ENCODE measurements at regions not wholly inside any gene's neighbourhood (a gene's known extent, or its start where the extent isn't known, plus 50 kb on each side); places are given as distances from the start of the nearest gene placed in this dataset.

- no peak for TF ChIP-seq ZNF784 (CRISPR knock-in tag; IDR thresholded peaks at IDR 0.05; ENCODE audit: borderline replicate concordance)
- TF ChIP-seq RARA (CRISPR knock-in tag; IDR thresholded peaks at IDR 0.05) = peak; percentile 31; the same call in 1 of the 2 replicates
- TF ChIP-seq MAX (IDR thresholded peaks at IDR 0.05) = peak; percentile 32; the same call in 1 of the 2 replicates
- no peak for TF ChIP-seq FOXA1 (IDR thresholded peaks at IDR 0.05)
- TF ChIP-seq FOXA1 (CRISPR knock-in tag; IDR thresholded peaks at IDR 0.05) = peak; percentile 37; the same call in 1 of the 2 replicates
- peak; percentile 51 for TF ChIP-seq POGZ (CRISPR knock-in tag; IDR thresholded peaks at IDR 0.05)
- peak; percentile 59 for TF ChIP-seq SAP130 (CRISPR knock-in tag; IDR thresholded peaks at IDR 0.05; ENCODE audit: low read depth)
- TF ChIP-seq HDAC2 (CRISPR knock-in tag; IDR thresholded peaks at IDR 0.05) = 0 out of 2 replicates have a peak, but pooled peaks have one; percentile 35
- no peak for TF ChIP-seq RFX1 (IDR thresholded peaks at IDR 0.05)
- TF ChIP-seq WIZ (CRISPR knock-in tag; IDR thresholded peaks at IDR 0.05) = 0 out of 2 replicates have a peak, but pooled peaks have one; percentile 18
- TF ChIP-seq ZNF543 (CRISPR knock-in tag; IDR thresholded peaks at IDR 0.05) = 0 out of 2 replicates have a peak, but pooled peaks have one; percentile 25
- TF ChIP-seq SOX5 (CRISPR knock-in tag; IDR thresholded peaks at IDR 0.05; ENCODE audit: borderline replicate concordance) = 0 out of 2 replicates have a peak, but pooled peaks have one; percentile 37
- peak; percentile 13; the same call in 1 of the 2 replicates for TF ChIP-seq NCOA2 (CRISPR knock-in tag; IDR thresholded peaks at IDR 0.05)
- TF ChIP-seq MIXL1 (CRISPR knock-in tag; IDR thresholded peaks at IDR 0.05) = peak; percentile 35; the same call in 1 of the 2 replicates
- TF ChIP-seq HMG20A (CRISPR knock-in tag; IDR thresholded peaks at IDR 0.05; ENCODE audit: borderline replicate concordance) = peak; percentile 24; the same call in 1 of the 2 replicates
- TF ChIP-seq PHB2 (IDR thresholded peaks at IDR 0.05; ENCODE audit: partially characterized antibody) = no peak
- TF ChIP-seq HMGXB4 (CRISPR knock-in tag; IDR thresholded peaks at IDR 0.05; ENCODE audit: borderline replicate concordance in 1 of 2, low read depth in 1 of 2) = 0 out of 4 replicates have a peak, but pooled peaks of 1 of the 2 experiments have one; percentile 29
- no peak for TF ChIP-seq TEAD3 (CRISPR knock-in tag; optimal IDR thresholded peaks at IDR 0.05; ENCODE audit: borderline replicate concordance)
- TF ChIP-seq CREB3 (CRISPR knock-in tag; IDR thresholded peaks at IDR 0.05) = no peak
- peak; percentile 62; the same call in 1 of the 2 replicates for TF ChIP-seq ZMYM4 (CRISPR knock-in tag; IDR thresholded peaks at IDR 0.05)
- 0 out of 2 replicates have a peak, but pooled peaks have one; percentile 33 for TF ChIP-seq AHDC1 (CRISPR knock-in tag; IDR thresholded peaks at IDR 0.05; ENCODE audit: borderline replicate concordance)
- TF ChIP-seq BCL6 (CRISPR knock-in tag; IDR thresholded peaks at IDR 0.05) = peak; percentile 80
- peak; percentile 40; the same call in 1 of the 2 replicates for TF ChIP-seq ETV5 (CRISPR knock-in tag; IDR thresholded peaks at IDR 0.05; ENCODE audit: borderline replicate concordance)
- no peak for TF ChIP-seq POLR2AphosphoS2 (IDR thresholded peaks at IDR 0.05; ENCODE audit: low read depth, low read length)
Measured at GRCh38 chr1:116321766-116322175, 51.3 kb upstream of the ATP1A1 start (continued).
